D341Med (cell line): ENCODE measurements at regions not wholly inside any gene's neighbourhood (a gene's known extent, or its start where the extent isn't known, plus 50 kb on each side); places are given as distances from the start of the nearest gene placed in this dataset.
"Not testable (repeated sequence)": the region's sequence is repeated elsewhere in the genome, so short reads cannot be mapped to it uniquely, and the experiment has no call there.

Experiments
- DNase-seq: peaks from one replicate; pipeline ENCODE4 v3.0.0; 2012; ENCODE audit warnings: low spot score

DNA sequence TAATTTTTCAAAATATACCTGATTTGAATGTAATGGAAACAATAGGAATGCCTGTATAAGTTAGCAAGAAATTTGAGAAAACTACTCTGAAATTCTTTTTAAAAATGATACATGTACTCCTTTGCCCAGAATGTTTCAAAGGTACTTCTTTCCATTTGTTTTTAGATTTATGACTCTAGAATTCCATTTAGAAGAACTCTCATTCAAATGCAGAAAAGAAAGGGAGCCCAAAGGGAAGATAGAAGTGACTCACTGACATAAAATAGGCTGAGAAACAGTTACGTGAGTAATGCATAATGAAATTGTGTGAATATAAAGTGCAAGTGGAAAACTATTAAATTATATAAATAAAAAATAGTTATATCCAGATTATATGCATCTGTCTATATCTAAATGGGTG lies 926.3 kb downstream of the TAF11L14 start:
- no peak for DNase-seq

DNA sequence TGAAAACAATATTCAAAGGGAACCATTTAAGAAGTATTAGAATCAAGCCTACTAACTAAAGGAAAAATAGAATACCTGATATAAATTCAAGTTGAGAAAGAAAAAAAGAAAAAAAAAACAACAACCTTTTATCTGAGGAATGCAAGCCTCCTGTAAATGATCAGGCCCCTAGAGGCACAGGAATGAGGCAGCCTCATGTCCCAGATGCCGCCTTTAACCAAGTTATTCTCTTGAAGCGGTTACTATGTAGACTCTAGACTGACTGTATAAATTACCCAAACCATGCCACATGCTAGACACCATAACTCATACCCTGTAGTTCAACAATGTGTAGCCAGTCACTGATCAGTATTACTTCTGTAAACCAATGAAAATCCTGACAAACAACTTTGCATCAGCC lies 929.6 kb downstream of the TAF11L14 start:
- no peak for DNase-seq

DNA sequence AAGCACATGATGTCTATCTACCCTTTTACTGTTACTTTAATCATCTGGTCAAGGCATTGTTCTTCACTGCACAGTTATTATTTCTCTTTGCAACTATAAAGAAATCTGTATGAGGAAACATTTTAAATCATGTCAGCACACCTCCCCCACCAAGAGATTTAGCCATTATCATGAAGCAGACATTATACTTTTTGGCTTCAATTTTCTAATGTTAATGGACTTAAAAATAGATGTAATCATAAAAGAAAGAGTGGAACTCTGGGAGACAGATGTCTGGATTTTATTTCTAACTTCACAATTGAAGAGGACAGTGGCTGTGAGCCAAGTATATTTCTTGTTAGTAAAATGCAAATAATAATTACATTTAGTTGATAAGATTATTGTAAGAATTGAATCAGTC lies 932.4 kb downstream of the TAF11L14 start:
- DNase-seq = no peak

DNA sequence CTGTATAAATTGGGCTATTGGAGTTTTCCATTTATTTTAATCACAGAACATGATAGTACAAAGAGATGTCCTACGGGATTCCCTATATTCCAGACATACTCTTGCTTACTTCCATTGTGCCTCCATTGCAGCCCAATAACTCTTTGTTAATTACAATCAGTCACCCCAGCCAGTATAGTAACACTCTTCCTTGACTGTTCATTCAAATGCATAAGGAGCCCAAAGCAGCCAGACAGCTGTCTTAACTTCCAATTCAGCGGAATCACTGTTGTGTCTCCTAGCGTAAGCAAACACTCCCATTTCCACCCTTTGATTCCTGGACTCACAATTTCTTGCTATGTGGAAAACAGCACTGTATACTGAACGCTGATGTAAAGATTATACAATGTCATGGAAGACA lies 942.3 kb downstream of the TAF11L14 start:
- DNase-seq = no peak

DNA sequence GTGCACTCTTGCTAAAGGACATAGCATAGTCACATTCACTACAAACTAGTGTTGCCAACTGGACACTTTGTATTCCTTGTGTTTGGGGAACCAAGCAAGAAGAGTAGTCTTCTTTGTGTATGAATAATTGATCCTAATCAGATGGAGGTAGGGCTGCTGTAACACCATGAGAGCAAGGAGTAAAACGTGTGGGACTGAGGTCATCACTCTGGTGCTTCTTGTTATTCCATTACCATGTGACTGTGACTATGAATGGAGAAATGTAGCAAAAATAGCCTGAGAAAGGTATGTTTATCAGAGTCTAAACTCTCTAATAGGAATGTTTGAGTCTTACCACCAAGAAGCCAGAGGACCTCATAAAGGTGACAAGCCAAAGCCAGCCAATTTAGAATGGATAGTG lies 966.9 kb downstream of the TAF11L14 start:
- no peak for DNase-seq

DNA sequence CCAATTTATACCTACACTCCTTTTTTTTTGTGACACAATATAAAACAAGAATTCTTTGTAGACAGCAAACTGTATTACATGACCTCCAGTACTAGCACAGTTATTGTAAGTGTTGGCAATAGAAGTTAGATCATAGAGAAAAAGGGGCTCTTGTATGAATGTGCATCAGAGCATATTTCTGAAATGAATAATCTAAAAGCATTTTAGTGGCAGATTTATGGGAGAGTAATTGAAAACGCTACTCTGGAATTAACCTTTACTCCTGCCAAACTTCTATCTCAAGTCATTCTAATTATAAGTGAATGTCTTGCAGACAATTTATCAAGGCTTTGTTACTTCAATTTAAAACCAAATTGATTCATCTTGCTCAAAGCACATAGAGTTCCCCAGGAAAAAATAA lies 968.1 kb downstream of the TAF11L14 start:
- no peak for DNase-seq

DNA sequence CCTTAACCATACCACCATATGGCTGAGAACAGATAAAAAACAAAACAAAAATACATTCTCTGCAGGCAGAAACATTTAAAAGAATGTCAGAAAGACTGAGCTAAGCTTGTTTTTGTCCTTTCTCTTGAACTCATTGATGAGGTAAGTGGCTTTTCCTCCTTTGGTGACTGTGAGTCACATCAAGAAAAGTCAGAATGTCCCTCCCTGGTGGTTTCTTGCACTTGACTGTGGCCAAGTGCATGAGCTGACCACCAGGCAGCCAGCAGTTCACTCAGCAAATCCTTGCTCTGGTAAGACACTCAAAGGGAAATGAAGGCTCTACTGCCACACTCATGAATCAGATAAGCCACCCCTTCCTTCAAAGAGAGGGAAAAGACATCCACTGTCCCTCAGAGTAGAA lies 970.9 kb downstream of the TAF11L14 start:
- no peak for DNase-seq

DNA sequence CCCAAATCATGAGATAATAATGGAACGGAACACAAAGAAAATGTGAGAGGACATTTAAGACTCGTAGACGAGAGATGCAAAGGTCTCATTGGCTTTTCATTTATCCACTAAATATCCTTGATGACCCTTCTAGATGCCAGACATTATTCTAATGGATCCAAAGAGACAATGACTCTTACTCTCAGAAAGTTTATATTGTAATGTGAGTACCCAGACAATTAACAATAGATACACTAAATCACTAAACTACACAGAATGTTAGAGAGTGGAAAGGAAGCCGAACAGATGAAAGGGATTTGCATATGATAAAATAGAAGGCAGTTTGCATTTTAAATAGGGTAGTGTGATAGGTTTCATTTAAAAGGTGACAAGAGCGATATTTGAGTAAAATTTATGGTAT lies 973.3 kb downstream of the TAF11L14 start:
- no peak for DNase-seq

DNA sequence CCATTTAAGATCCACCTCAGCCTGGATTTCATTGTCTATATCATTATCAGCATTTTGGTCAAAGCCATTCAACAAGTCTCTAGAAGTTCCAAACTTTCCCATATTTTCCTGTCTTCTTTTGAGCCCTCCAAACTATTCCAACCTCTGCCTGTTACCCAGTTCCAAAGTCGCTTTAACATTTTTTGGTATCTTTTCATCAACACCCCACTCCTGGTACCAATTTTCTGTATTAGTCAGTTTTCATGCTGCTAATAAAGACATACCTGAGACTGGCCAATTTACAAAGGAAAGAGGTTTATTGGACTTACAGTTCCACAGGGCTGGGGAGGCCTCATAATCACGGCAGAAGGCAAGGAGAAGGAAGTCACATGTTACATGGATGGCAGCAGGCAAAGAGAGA lies 982.9 kb downstream of the TAF11L14 start:
- not testable (repeated sequence) for DNase-seq

DNA sequence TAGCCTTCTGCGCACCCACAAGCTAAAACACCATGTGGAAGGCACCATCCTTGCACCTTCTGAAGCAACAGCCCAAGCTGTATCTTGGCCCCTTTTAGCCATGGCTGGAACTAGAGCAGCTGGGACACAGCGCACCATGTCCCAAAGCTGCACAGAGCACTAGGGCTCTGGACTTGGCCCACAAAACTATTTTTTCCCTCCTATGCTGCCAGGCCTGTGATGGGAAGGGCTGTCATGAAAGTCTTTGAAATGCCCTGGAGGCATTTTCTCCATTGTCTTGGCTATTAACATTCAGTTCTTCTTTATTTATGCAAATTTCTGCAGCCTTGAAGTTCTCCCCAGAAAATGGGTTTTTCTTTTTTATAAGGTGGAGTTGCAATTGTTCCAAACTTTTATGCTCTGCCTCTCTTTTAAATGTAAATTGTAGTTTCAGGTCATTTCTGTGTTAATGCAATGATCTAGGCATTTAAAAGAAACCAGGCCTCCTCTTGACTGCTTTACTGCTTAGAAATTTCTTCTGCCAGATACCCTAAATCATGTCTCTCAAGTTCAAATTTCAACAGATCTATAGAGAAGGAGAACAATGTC lies 996.3 kb downstream of the TAF11L14 start:
- DNase-seq = no peak

DNA sequence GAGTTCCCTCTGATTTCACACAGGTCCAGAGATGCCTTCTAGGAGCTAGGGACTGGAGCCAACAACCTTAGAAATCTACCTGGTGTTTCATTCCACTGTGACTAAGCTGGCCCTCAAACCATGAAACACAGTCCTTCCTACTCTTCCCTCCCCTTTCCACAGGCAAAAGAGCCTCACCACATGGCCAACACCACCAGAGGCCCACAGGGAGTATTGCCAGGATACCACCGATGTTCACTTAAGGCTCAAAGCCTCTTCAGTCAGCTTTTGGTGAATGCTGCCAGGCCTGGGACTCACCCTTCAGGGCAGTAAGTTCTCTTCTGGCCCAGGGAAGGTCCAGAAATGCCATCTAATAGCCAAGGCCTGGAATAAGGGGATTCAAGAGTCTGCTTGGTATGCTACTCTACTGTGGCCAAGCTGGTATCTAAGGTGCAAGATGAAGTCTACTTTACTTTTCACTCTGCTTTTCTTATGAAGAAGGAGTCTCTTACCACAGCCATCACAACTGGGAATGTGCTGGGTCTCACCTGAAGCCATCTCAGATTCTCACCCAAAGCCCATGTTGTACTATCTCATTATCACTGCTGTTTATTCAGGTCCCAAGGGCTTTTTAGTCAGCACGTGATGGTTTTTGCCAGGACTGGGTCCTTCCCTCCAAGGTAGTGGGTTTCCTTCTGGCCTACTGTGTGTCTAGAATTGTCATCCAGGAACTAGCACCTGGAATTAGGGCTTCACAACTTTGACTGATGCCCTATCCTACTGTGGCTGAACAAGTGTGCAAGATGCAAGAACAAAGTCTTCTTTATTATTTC lies 1018.4 kb downstream of the TAF11L14 start:
- no peak for DNase-seq

DNA sequence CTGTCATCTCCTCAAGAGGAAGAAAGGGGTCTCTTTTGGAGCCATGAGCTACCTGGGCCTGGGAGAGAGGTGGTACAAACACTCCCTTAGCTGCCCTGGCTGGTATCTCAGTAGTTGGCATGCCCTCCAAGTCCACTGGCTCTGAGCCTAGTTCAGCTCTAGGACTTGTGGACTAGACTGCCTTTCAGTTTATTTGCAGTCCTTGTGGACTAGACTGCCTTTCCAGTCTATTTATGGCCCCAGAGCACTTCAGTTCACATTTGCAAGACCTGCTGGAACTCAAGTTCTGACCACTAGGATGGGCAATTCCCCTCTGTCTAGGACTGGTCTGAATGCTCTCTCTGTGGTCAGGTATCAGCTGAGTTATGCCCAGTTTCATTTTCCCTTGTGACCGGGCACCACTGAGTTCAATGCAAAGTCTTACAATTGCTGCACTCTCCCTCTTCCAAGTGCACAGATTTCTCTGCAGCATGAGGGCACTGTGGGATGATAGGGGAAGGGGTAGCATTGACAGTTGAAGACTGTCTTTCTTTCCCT lies 1019.0 kb downstream of the TAF11L14 start:
- DNase-seq = no peak

DNA sequence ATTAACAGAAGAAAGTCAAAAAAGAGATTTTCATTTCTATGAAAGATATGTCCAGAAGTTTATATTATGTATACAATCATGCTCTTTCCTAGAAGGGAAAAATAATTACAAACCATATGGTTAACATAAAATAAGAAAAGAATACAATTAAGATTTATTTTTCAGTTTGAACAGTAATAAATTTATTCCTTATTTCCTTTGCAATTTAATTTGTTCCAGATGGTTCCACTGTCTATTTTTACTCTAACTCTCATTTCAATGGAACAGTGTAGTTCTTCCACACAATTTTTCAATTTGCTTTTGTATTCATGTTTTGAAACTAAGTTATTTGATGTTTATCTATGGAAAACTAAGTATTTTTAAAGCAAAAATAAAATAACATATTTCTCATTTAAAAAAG lies 1026.3 kb downstream of the TAF11L14 start:
- no peak for DNase-seq

DNA sequence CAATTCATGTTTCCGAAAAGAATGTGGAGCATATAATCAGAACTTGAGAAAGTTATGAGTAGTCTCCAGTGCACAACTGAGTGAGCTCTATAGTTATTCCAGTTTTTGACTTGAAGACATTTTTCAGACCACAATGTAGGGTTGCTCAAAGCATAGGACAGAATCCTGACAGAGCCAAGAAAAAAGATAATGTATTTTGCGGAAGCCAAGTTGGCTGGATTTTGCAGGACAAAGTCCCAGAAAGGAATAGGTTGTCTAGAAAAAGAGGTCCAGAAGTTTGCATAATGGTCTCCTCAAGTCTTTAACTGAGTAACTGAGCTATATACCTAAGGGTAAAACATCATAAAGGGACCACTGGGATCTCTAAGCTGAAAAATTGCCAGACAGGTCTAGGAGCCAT lies 1028.0 kb downstream of the TAF11L14 start:
- no peak for DNase-seq

DNA sequence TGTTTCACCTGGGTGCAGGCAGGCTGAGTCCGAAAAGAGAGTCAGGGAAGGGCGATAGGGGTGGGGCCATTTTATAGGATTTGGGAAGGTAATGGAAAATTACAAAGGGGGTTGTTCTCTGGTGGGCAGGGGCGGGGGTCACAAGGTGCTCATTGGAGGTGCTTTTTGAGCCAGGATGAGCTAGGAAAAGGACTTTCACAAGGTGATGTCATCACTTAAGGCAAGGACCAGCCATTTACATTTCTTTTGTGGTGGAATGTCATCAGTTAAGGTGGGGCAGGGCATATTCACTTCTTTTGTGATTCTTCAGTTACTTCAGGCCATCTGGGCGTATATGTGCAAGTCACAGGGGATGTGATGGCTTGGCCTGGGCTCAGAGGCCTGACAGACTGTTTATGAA lies 1040.0 kb downstream of the TAF11L14 start:
- DNase-seq = not testable (repeated sequence)

DNA sequence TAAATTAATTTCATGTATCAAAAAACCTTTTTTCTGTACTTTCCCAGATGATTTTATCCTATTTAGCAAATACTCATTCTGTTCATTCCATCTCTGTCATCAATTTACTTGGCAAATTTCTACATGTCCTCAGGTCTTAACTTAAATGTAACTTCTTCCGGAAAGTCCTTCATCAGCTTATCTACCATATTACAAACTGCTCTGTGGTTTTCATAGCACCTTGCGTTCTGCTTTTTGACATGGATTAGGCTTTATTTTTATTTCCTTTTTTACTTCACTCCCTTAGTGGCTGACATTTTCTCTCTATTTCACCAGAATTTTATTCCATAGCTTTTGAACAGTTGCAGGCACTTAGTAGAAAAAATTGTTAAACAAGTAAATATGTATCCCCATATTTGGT lies 1040.8 kb downstream of the TAF11L14 start:
- no peak for DNase-seq

DNA sequence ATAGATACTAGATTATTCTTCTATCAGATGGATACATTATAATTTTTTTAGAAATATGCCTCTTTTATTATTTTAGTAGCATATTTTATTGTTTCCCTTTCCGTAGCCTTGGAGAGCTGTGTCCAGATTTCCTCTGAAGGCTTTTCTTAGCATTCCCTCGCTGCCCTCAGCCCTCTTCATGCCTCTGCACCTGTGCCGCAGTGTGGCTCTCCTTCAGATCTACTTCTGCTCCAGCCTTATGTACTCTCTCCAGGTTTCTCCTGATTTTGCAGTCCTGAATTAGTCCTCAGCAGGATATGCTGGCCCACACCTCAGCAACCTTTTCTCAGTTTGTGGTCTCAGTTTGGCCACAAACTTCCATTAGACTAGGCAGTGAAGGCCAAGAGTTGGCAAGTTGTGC lies 1052.0 kb downstream of the TAF11L14 start:
- DNase-seq = no peak

DNA sequence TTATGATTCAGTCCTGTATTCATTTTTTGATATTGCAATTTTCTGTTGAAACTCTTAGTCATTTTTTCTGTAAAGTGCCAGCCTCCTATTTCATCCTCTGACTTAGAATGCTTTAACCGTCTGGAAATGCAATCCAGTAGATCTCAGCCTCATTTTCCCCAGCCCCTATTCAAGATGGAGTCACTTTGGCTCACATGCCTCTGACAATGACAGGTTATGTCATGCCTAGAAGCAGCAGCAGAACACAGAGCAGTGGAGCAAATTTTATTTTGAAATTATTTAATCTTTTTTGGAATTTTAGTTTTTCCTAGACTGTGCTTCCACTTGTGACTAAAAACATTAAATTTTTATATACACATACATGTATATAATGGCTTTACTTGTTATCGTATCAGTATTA lies 1053.2 kb downstream of the TAF11L14 start:
- no peak for DNase-seq

DNA sequence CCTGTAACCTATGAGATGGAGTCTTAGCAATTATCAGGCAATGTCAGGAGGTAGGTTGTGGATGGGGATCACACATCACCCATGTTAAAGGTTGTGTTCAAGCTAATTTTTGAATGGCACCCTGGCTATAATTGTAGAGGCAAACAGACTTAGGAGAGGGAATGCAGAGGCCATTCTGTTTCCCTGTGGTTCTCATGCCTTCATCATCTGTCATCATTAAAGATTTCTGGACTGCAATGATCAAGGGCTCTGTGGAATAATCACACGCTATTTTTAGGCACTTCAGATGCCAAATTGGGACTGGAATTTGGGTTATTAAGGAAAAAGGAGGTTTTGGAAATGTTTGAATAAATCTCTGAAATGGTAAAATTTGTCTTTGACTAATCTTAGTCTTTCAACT lies 1065.4 kb downstream of the TAF11L14 start:
- DNase-seq = no peak

DNA sequence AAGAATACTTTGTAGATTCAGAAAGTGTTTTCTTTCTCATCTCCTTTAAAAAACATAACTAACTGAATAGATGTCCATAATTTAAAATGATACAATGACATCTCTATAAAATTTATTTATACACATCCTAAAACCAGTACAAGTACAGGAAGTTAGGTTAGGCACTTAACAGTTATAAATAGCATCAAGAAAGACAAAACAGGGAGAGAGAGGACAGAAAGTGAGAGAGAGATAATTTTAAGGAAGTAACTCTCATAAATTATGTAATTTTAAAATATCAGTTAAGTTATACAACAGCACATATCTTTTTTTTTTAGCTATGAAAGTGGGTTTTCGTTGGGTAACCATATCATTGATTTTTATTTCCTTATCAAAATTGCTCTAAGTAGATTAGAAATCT lies 1068.6 kb downstream of the TAF11L14 start:
- no peak for DNase-seq

DNA sequence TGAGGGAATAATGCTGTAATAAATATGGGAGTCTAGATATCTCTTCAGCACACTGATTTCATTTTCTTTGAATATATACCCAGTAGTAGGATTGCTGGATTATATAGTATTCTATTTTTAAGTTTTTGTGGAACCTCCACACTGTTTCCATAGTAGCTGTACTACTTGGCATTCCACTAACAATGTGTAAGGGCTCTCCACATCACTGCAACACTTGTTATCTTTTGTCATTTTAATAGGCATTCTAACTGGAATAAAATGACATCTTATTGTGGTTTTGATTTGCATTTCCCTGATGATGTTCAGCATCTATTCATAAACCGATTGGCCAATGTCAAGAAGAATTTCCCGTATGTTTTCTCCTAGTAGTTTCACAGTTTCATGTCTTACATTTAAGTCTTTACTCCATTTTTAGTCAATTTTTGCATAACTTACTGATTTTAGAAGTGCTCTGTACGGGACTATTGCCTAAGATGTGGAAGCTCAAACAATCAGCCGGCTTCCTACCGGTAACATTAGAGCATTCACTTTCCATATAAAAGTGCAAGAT lies 1078.8 kb downstream of the TAF11L14 start:
- no peak for DNase-seq

DNA sequence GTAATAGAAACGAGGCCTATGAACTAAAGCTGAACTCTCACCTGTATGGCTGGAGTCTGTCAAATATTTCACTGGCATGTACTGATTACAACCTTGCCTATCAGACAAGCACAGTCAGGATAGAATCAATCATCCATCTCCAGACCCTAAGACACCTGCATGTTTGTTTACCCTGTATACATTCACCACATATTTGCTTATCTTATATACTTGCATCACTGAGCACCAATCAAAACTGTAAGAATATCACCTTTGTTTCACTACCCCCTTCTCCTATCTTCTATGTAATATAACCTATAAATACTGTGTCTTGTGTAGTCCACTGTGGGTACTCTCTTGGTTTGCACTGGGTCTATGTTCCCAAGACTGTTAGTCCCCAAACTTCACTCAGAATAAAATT lies 1085.7 kb downstream of the TAF11L14 start:
- no peak for DNase-seq
